HG02981 (cell line): ENCODE measurements at regions not wholly inside any gene's neighbourhood (a gene's known extent, or its start where the extent isn't known, plus 50 kb on each side); places are given as distances from the start of the nearest gene placed in this dataset.
A peak's percentile ranks its signal among the peaks of the same experiment; 100 is the strongest.

Experiments
- ATAC-seq: cut with Tn5 transposase; IDR thresholded peaks from one replicate; pipeline ENCODE4 v1.9.1; 2021; ENCODE audit warnings: mild to moderate bottlenecking, moderate library complexity; ENCODE audit not compliant: unreplicated experiment

- ATAC-seq = no peak
These were observed 53.3 kb downstream of the C7orf25 start for GRCh38 chr7:42858570-42858969.

- no peak for ATAC-seq
These were observed 55.3 kb downstream of the C7orf25 start for GRCh38 chr7:42856605-42856987.

- no peak for ATAC-seq
These were observed 57.2 kb downstream of the C7orf25 start for GRCh38 chr7:42854571-42855118.

GRCh38 chr7:42852531-42852930 is 59.3 kb downstream of the C7orf25 start:
- no peak for ATAC-seq

GRCh38 chr7:42843205-42843800 is 68.6 kb downstream of the C7orf25 start:
- peak; percentile 64 for ATAC-seq

GRCh38 chr7:42834676-42835075 is 77.2 kb downstream of the C7orf25 start:
- no peak for ATAC-seq

DNA sequence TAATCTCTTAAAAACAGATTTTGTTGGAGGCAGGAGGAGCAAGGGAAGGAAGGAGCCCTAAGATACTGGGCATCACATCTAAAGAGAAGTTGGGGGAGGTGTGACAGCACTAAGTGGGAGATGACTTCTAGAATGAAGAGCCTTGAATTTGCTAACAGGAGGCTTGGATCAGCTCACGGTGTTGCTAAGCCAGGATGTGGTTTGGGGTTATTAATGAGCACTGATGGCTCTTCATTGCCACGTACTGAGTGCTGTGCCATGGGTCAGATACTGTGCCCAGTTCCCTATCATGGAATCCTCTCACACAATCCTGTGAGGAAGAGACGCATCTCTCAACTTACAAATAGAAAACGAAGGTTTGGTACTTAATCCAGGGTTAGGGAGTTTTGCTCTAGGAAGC is 78.5 kb downstream of the C7orf25 start:
- ATAC-seq = no peak

- ATAC-seq = no peak
These were observed 79.2 kb downstream of the C7orf25 start for GRCh38 chr7:42832667-42833066.

- ATAC-seq = no peak
These were observed 80.0 kb downstream of the C7orf25 start for GRCh38 chr7:42831718-42832522.

DNA sequence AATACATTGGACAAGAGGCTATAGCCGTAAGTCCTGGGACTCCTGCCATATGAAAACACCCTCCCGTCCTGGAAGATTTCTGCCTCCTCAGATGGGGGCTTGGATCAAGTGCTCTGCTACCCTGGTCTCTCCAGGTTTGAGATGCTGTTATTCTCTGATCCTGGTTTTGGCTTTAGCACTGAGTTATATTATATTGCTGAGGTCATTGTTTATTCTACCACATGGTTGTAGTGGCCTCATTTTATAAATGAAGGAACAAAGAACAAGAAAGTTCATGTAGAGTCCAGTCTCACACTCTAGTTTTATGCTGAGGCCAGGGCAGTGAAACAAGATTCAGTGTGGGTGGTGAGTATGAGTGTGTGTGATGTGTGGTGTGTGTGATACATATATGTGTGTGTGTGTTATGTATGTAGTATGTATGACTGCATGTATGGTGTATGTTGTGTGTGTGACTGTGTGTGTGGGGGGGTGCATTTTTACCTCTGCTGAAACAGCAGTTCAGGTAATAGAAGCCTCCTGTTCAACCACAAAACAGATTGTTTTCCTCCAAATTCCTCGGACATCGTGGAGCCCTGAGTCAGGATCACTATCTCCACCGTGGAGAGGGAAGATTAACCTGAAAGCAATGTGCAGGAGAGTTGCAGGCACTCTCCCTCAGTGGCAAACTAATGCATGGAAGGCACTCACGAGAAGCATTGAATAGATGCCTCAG is 80.7 kb downstream of the C7orf25 start:
- no peak for ATAC-seq

GRCh38 chr7:42812779-42813178 is 99.1 kb downstream of the C7orf25 start:
- ATAC-seq = no peak

- ATAC-seq = no peak
These were observed 106.3 kb downstream of the C7orf25 start for GRCh38 chr7:42805601-42806000.

GRCh38 chr7:42794673-42795072 is 117.2 kb downstream of the C7orf25 start:
- no peak for ATAC-seq

DNA sequence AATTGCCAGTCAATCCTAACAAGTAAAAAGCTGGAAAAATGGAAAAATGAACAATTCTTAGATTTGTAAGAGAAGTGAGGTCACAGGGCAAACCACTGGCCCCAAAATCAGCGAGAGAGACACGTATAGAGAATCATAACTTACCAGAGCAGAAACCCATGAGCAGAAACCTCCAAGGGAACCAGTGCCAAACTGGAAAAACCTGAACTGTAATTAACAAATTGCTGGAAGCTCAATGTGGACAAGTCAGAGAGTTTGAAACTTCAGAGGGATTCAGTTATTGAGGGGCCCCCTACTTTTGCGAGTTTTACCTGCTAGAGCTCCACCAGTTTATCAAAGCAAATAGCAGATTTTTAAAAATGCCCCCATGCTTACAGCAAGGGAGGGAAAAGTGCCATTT is 119.0 kb downstream of the C7orf25 start:
- no peak for ATAC-seq

DNA sequence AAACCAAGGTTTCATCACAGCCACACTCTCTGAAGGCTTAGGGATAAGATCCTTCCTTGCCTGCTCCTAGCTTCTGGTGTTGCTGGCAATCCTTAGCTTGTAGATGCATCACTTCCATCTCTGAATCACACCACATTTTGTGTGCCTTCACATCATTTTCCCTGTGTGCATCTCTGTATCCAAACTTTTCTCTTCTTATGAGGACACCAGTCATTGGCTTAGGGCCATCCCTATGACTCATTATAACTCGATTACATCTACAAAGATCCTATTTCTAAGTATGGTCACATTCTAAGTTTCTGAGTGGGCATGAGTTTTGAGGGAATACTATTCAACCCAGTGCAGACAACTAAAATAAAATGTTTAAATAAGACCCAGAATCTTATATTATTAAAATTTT is 121.7 kb downstream of the C7orf25 start:
- ATAC-seq = no peak

DNA sequence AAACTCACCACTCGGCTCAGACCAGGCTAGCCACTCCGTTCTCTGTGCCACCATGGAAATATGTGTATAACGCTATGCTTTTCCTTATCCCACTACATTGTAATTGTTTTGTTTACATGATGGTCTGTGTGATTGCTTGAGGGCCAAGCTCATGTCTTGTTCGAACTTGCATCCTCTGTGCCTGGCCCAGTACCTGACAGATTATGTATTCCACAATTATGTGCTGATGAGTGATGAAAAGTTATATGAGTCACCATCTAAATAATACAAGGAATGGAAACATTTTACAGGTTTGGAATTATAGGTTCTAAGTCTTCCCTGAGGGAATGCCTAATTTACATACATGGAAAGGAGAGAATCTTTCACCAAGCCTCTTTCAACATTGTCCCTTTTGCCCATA is 137.4 kb downstream of the C7orf25 start:
- no peak for ATAC-seq

- ATAC-seq = no peak
These were observed 141.8 kb downstream of the C7orf25 start for GRCh38 chr7:42770114-42770513.

GRCh38 chr7:42768045-42768444 is 143.8 kb downstream of the C7orf25 start:
- no peak for ATAC-seq

GRCh38 chr7:42766782-42767423 is 145.0 kb downstream of the C7orf25 start:
- ATAC-seq = no peak

- no peak for ATAC-seq
These were observed 145.9 kb downstream of the C7orf25 start for GRCh38 chr7:42765931-42766330.

GRCh38 chr7:42763137-42763551 is 148.7 kb downstream of the C7orf25 start:
- ATAC-seq = no peak
